ENCODE measurements at regions not wholly inside any gene's neighbourhood (a gene's known extent, or its start where the extent isn't known, plus 50 kb on each side); places are given as distances from the start of the nearest gene placed in this dataset.
"Not testable (repeated sequence)": the region's sequence is repeated elsewhere in the genome, so short reads cannot be mapped to it uniquely, and the experiment has no call there.

GRCh38 chr2:107711941-107712340, 114.8 kb upstream of the RGPD4 start:
- Mint-ChIP-seq H3K4me1 (peaks cover 5 to 9% (median 6%) of the 10 kb centered on the region in 4 donors), H3K4me3 (peak overlapping the region in 1 of 8 donors; percentile 35), H3K27ac (no peak overlapping the region), H3K36me3 (no peaks in the 10 kb centered on the region), H3K27me3 (no peaks in the 10 kb centered on the region), H3K9me3 (peaks cover 0 to 7% (median 0%) of the 10 kb centered on the region in 8 donors)
- H3K4me3 ChIP-seq (ENCODE audit: low read length in 2 of 2): no peak overlapping the region
- POLR2A ChIA-PET (ENCODE audit: partially characterized antibody): no interaction called here
- CTCF ChIA-PET (ENCODE audit: partially characterized antibody): no interaction called here
- intact Hi-C loops (cut with micrococcal nuclease): no loop called here
- no peak for DNase-seq
- peaks cover 3% of the 10 kb centered on the region for H3K4me1 ChIP-seq (ENCODE audit: insufficient read depth, low read length)
- no peaks in the 10 kb centered on the region for H3K36me3 ChIP-seq (ENCODE audit: insufficient read depth, low read length)
- H3K27me3 ChIP-seq (ENCODE audit: insufficient read depth, low read length): no peaks in the 10 kb centered on the region
- no peaks in the 10 kb centered on the region for H3K9me3 ChIP-seq (ENCODE audit: control insufficient read depth in 1 of 2, low read length in 2 of 2)
- H3K27ac ChIP-seq (ENCODE audit: low read depth, low read length): no peak overlapping the region

GRCh38 chr2:107712857-107713256, 113.8 kb upstream of the RGPD4 start:
- Mint-ChIP-seq H3K4me3 (peak overlapping the region; percentile 57 to 87 (median 72)), H3K27ac (peak overlapping the region in 3 of 7 donors; percentile 2 to 90 (median 74)), H3K9me3 (peaks cover 0 to 5% (median 0%) of the 10 kb centered on the region in 8 donors), H3K36me3 (no peaks in the 10 kb centered on the region), H3K27me3 (no peaks in the 10 kb centered on the region), H3K4me1 (peaks cover 5 to 9% (median 6%) of the 10 kb centered on the region in 4 donors)
- no peak overlapping the region for H3K27ac ChIP-seq (ENCODE audit: low read depth, low read length)
- DNase-seq: no peak
- no peaks in the 10 kb centered on the region for H3K27me3 ChIP-seq (ENCODE audit: insufficient read depth, low read length)
- peak overlapping the region in 1 of 2 donors; percentile 17 for H3K4me3 ChIP-seq (ENCODE audit: low read length in 2 of 2)
- intact Hi-C loops (cut with micrococcal nuclease): no loop called here
- H3K4me1 ChIP-seq (ENCODE audit: insufficient read depth, low read length): peaks cover 3% of the 10 kb centered on the region
- POLR2A ChIA-PET (ENCODE audit: partially characterized antibody): no interaction called here
- CTCF ChIA-PET (ENCODE audit: partially characterized antibody): no interaction called here
- no peaks in the 10 kb centered on the region for H3K36me3 ChIP-seq (ENCODE audit: insufficient read depth, low read length)
- H3K9me3 ChIP-seq (ENCODE audit: control insufficient read depth in 1 of 2, low read length in 2 of 2): no peaks in the 10 kb centered on the region

GRCh38 chr2:107717661-107718060, 109.0 kb upstream of the RGPD4 start:
- Histone ChIP-seq H3K36me3 (ENCODE audit: insufficient read depth, low read length) (no peaks in the 10 kb centered on the region), H3K9me3 (ENCODE audit: control insufficient read depth in 1 of 2, low read length in 2 of 2) (no peaks in the 10 kb centered on the region), H3K27ac (ENCODE audit: low read depth, low read length) (no peak overlapping the region), H3K4me1 (ENCODE audit: insufficient read depth, low read length) (peaks cover 3% of the 10 kb centered on the region), H3K27me3 (ENCODE audit: insufficient read depth, low read length) (no peaks in the 10 kb centered on the region), H3K4me3 (ENCODE audit: low read length in 2 of 2) (no peak overlapping the region)
- intact Hi-C loops (cut with micrococcal nuclease): no loop called here
- POLR2A ChIA-PET (ENCODE audit: partially characterized antibody): no interaction called here
- CTCF ChIA-PET (ENCODE audit: partially characterized antibody): no interaction called here
- Mint-ChIP-seq H3K27ac (no peak overlapping the region), H3K4me3 (no peak overlapping the region), H3K4me1 (peaks cover 2 to 5% (median 4%) of the 10 kb centered on the region in 4 donors), H3K36me3 (no peaks in the 10 kb centered on the region), H3K27me3 (no peaks in the 10 kb centered on the region), H3K9me3 (peaks cover 0 to 2% (median 0%) of the 10 kb centered on the region in 8 donors)
- no peak for DNase-seq

GRCh38 chr2:107719141-107719540, 107.6 kb upstream of the RGPD4 start:
- H3K9me3 Mint-ChIP-seq: peaks cover 0 to 2% (median 0%) of the 10 kb centered on the region in 8 donors
- H3K27ac Mint-ChIP-seq: no peak overlapping the region
- Histone ChIP-seq H3K27ac (ENCODE audit: low read depth, low read length) (no peak overlapping the region), H3K9me3 (ENCODE audit: control insufficient read depth in 1 of 2, low read length in 2 of 2) (no peaks in the 10 kb centered on the region), H3K4me3 (ENCODE audit: low read length in 2 of 2) (no peak overlapping the region), H3K4me1 (ENCODE audit: insufficient read depth, low read length) (no peaks in the 10 kb centered on the region), H3K36me3 (ENCODE audit: insufficient read depth, low read length) (no peaks in the 10 kb centered on the region), H3K27me3 (ENCODE audit: insufficient read depth, low read length) (no peaks in the 10 kb centered on the region)
- DNase-seq: no peak
- peaks cover 0 to 1% of the 10 kb centered on the region in 2 donors for H3K27me3 Mint-ChIP-seq
- POLR2A ChIA-PET (ENCODE audit: partially characterized antibody): no interaction called here
- no peaks in the 10 kb centered on the region for H3K4me1 Mint-ChIP-seq
- intact Hi-C loops (cut with micrococcal nuclease): no loop called here
- CTCF ChIA-PET (ENCODE audit: partially characterized antibody): no interaction called here
- no peak overlapping the region for H3K4me3 Mint-ChIP-seq
- H3K36me3 Mint-ChIP-seq: no peaks in the 10 kb centered on the region

- POLR2A ChIA-PET (ENCODE audit: partially characterized antibody): no interaction called here
- H3K4me1 ChIP-seq (ENCODE audit: insufficient read depth, low read length): no peaks in the 10 kb centered on the region
- DNase-seq: no peak
- H3K4me1 Mint-ChIP-seq: no peaks in the 10 kb centered on the region
- no peaks in the 10 kb centered on the region for H3K36me3 Mint-ChIP-seq
- H3K27me3 Mint-ChIP-seq: peaks cover 0 to 1% of the 10 kb centered on the region in 2 donors
- no peaks in the 10 kb centered on the region for H3K27me3 ChIP-seq (ENCODE audit: insufficient read depth, low read length)
- H3K4me3 Mint-ChIP-seq: no peak overlapping the region
- H3K4me3 ChIP-seq (ENCODE audit: low read length in 2 of 2): no peak overlapping the region
- H3K36me3 ChIP-seq (ENCODE audit: insufficient read depth, low read length): no peaks in the 10 kb centered on the region
- intact Hi-C loops (cut with micrococcal nuclease): no loop called here
- peaks cover 0 to 2% (median 0%) of the 10 kb centered on the region in 8 donors for H3K9me3 Mint-ChIP-seq
- CTCF ChIA-PET (ENCODE audit: partially characterized antibody): no interaction called here
- no peak overlapping the region for H3K27ac ChIP-seq (ENCODE audit: low read depth, low read length)
- H3K9me3 ChIP-seq (ENCODE audit: control insufficient read depth in 1 of 2, low read length in 2 of 2): no peaks in the 10 kb centered on the region
- H3K27ac Mint-ChIP-seq: no peak overlapping the region
These were observed 106.9 kb upstream of the RGPD4 start for GRCh38 chr2:107719836-107720235.

- Mint-ChIP-seq H3K9me3 (peaks cover 0 to 5% (median 0%) of the 10 kb centered on the region in 8 donors), H3K36me3 (no peaks in the 10 kb centered on the region), H3K4me3 (no peak overlapping the region), H3K4me1 (no peaks in the 10 kb centered on the region), H3K27ac (no peak overlapping the region), H3K27me3 (peaks cover 0 to 3% of the 10 kb centered on the region in 2 donors)
- H3K27ac ChIP-seq (ENCODE audit: low read depth, low read length): no peak overlapping the region
- no peaks in the 10 kb centered on the region for H3K9me3 ChIP-seq (ENCODE audit: control insufficient read depth in 1 of 2, low read length in 2 of 2)
- no peaks in the 10 kb centered on the region for H3K4me1 ChIP-seq (ENCODE audit: insufficient read depth, low read length)
- CTCF ChIA-PET (ENCODE audit: partially characterized antibody): no interaction called here
- no peaks in the 10 kb centered on the region for H3K36me3 ChIP-seq (ENCODE audit: insufficient read depth, low read length)
- no peaks in the 10 kb centered on the region for H3K27me3 ChIP-seq (ENCODE audit: insufficient read depth, low read length)
- intact Hi-C loops (cut with micrococcal nuclease): no loop called here
- POLR2A ChIA-PET (ENCODE audit: partially characterized antibody): no interaction called here
- no peak for DNase-seq
- no peak overlapping the region for H3K4me3 ChIP-seq (ENCODE audit: low read length in 2 of 2)
These were observed 105.5 kb upstream of the RGPD4 start for GRCh38 chr2:107721178-107721577.

- intact Hi-C loops (cut with micrococcal nuclease): no loop called here
- Mint-ChIP-seq H3K4me3 (no peak overlapping the region), H3K36me3 (no peaks in the 10 kb centered on the region), H3K27me3 (peaks cover 0 to 3% of the 10 kb centered on the region in 2 donors), H3K9me3 (peaks cover 0 to 5% (median 0%) of the 10 kb centered on the region in 8 donors), H3K27ac (no peak overlapping the region), H3K4me1 (no peaks in the 10 kb centered on the region)
- H3K27ac ChIP-seq (ENCODE audit: low read depth, low read length): no peak overlapping the region
- no peaks in the 10 kb centered on the region for H3K4me1 ChIP-seq (ENCODE audit: insufficient read depth, low read length)
- POLR2A ChIA-PET (ENCODE audit: partially characterized antibody): no interaction called here
- no peaks in the 10 kb centered on the region for H3K27me3 ChIP-seq (ENCODE audit: insufficient read depth, low read length)
- no peaks in the 10 kb centered on the region for H3K36me3 ChIP-seq (ENCODE audit: insufficient read depth, low read length)
- CTCF ChIA-PET (ENCODE audit: partially characterized antibody): no interaction called here
- no peak for DNase-seq
- H3K4me3 ChIP-seq (ENCODE audit: low read length in 2 of 2): no peak overlapping the region
- no peaks in the 10 kb centered on the region for H3K9me3 ChIP-seq (ENCODE audit: control insufficient read depth in 1 of 2, low read length in 2 of 2)
These were observed 105.1 kb upstream of the RGPD4 start for GRCh38 chr2:107721586-107721985.

GRCh38 chr2:107725824-107726223, 100.9 kb upstream of the RGPD4 start:
- DNase-seq; H3K4me3 ChIP-seq (ENCODE audit: low read length in 2 of 2); POLR2A ChIA-PET (ENCODE audit: partially characterized antibody); H3K4me1 ChIP-seq (ENCODE audit: insufficient read depth, low read length); H3K9me3 ChIP-seq (ENCODE audit: control insufficient read depth in 1 of 2, low read length in 2 of 2); H3K36me3 Mint-ChIP-seq; H3K27me3 Mint-ChIP-seq; intact Hi-C loops (cut with micrococcal nuclease); CTCF ChIA-PET (ENCODE audit: partially characterized antibody); H3K4me1 Mint-ChIP-seq; H3K36me3 ChIP-seq (ENCODE audit: insufficient read depth, low read length); H3K4me3 Mint-ChIP-seq; H3K27ac ChIP-seq (ENCODE audit: low read depth, low read length); H3K27me3 ChIP-seq (ENCODE audit: insufficient read depth, low read length); H3K9me3 Mint-ChIP-seq; H3K27ac Mint-ChIP-seq: not testable (repeated sequence)

Measured in CD4-positive, alpha-beta memory T cell (primary cell).